ENCODE measurements at regions not wholly inside any gene's neighbourhood (a gene's known extent, or its start where the extent isn't known, plus 50 kb on each side); places are given as distances from the start of the nearest gene placed in this dataset.

- Mint-ChIP-seq H3K27ac (no peak overlapping the region), H3K4me1 (peaks cover 5 to 13% of the 10 kb centered on the region in 2 experiments; a peak in 2 of 4 replicates), H3K4me3 (no peak overlapping the region), H3K36me3 (ENCODE audit: insufficient read depth in 1 of 3, low read depth in 3 of 3) (no peaks in the 10 kb centered on the region), H3K9me3 (no peaks in the 10 kb centered on the region), H3K27me3 (ENCODE audit: low read depth) (no peaks in the 10 kb centered on the region)
- H2AK5ac ChIP-seq (ENCODE audit: insufficient read length, low read length), result no peak overlapping the region
- H4K20me1 ChIP-seq (ENCODE audit: control insufficient read depth, insufficient read depth, insufficient read length), result no peaks in the 10 kb centered on the region
- H2BK120ac ChIP-seq (ENCODE audit: low read depth, low read length, poor library complexity, severe bottlenecking), result no peak overlapping the region
- H4K5ac ChIP-seq (ENCODE audit: insufficient read length, low read depth, low read length), result no peak overlapping the region
- no peak for DNase-seq
- no peak overlapping the region for H3K56ac ChIP-seq (ENCODE audit: insufficient read length, low read depth, low read length)
- H3K79me1 ChIP-seq (ENCODE audit: insufficient read depth, low read depth, low read length, poor library complexity, severe bottlenecking), result no peaks in the 10 kb centered on the region
- WGBS (ENCODE audit: extremely low coverage, insufficient read length, low lambda C conversion rate), result no CpG with 5 or more reads among the region's 2 CpGs
- H3K9me3 ChIP-seq (ENCODE audit: control insufficient read depth, low read depth, low read length), result no peaks in the 10 kb centered on the region
- no peak overlapping the region for H4K91ac ChIP-seq (ENCODE audit: insufficient read length, low read depth, low read length)
- no peaks in the 10 kb centered on the region for H3K23me2 ChIP-seq (ENCODE audit: insufficient read length, low read depth, low read length, poor library complexity, severe bottlenecking)
- H3T11ph ChIP-seq (ENCODE audit: low read length), result no peak overlapping the region
- no peak overlapping the region for H4K8ac ChIP-seq (replicated peaks; ENCODE audit: insufficient read length, low read depth, low read length)
- no peak overlapping the region for H2AFZ ChIP-seq (ENCODE audit: low read length)
- H2BK5ac ChIP-seq (ENCODE audit: insufficient read length, low read length), result no peak overlapping the region
- no peaks in the 10 kb centered on the region for H3K4me1 ChIP-seq (ENCODE audit: insufficient read depth, low read length)
- no peak overlapping the region for H2BK15ac ChIP-seq (ENCODE audit: low read depth, low read length)
- H2BK20ac ChIP-seq (ENCODE audit: low read depth, low read length, poor library complexity, severe bottlenecking), result no peak overlapping the region
- no peak overlapping the region for H3K4me2 ChIP-seq (ENCODE audit: insufficient read depth, insufficient read length, low read length)
- no peak overlapping the region for H3K4ac ChIP-seq (ENCODE audit: low read depth, low read length)
- no peaks in the 10 kb centered on the region; the same call in 1 of the 2 replicates for H3K27me3 ChIP-seq (ENCODE audit: insufficient read depth, low read length)
- no peaks in the 10 kb centered on the region for H3K79me2 ChIP-seq (ENCODE audit: insufficient read depth, low read length)
- no peak overlapping the region for H3K18ac ChIP-seq (ENCODE audit: insufficient read length, low read depth, low read length)
- no peak overlapping the region for H3K14ac ChIP-seq (ENCODE audit: insufficient read depth, low read length)
- no peak overlapping the region for H3K9ac ChIP-seq (ENCODE audit: extremely low read depth, insufficient read length, low read length)
- no peak for TF ChIP-seq CTCF (conservative IDR thresholded peaks at IDR 0.05)
- H2BK12ac ChIP-seq (ENCODE audit: insufficient read length, low read depth, low read length), result no peak overlapping the region
- H3K27ac ChIP-seq (ENCODE audit: insufficient read length, low read depth, low read length), result no peak overlapping the region
- H3K23ac ChIP-seq (ENCODE audit: insufficient read length, low read depth, low read length), result no peak overlapping the region
Measured at GRCh38 chr9:7957803-7958202, 158.2 kb upstream of the DMAC1 start.

Measured in H9 (cell line).